Activated CD4-positive, alpha-beta T cell treated with anti-CD3 and anti-CD28 coated beads for 48 hours (primary cell): ENCODE measurements at regions not wholly inside any gene's neighbourhood (a gene's known extent, or its start where the extent isn't known, plus 50 kb on each side); places are given as distances from the start of the nearest gene placed in this dataset.
"Not testable (repeated sequence)": the region's sequence is repeated elsewhere in the genome, so short reads cannot be mapped to it uniquely, and the experiment has no call there.

Experiments used
- DNase-seq: peaks from one replicate; pipeline ENCODE4 v3.0.0-alpha.2; 2020

GRCh38 chr3:3309887-3310286 is 130.4 kb upstream of the CRBN start:
- no peak for DNase-seq

- DNase-seq, result no peak
Measured at GRCh38 chr3:3308809-3309208, 129.3 kb upstream of the CRBN start.

DNA sequence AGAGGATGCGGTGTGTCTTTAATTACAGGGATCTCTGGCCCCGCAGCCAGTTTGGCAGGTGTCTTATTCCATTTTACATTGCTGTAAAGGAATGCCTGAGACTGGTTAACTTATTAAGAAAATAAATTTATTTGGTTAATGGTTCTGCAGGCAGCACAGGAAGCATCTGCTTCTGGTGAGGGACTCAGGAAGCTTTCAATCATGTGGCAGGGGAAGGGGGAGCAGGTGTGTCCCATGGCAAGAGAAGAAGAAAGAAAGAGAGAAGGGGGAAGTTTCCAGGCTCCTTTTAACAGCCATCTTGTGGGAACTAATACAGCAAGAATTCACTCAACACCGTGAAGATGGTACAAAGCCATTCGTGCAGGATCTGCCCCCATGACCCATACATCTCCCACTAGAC is 128.0 kb upstream of the CRBN start:
- no peak for DNase-seq

GRCh38 chr3:3305841-3306240 is 126.3 kb upstream of the CRBN start:
- no peak for DNase-seq

DNA sequence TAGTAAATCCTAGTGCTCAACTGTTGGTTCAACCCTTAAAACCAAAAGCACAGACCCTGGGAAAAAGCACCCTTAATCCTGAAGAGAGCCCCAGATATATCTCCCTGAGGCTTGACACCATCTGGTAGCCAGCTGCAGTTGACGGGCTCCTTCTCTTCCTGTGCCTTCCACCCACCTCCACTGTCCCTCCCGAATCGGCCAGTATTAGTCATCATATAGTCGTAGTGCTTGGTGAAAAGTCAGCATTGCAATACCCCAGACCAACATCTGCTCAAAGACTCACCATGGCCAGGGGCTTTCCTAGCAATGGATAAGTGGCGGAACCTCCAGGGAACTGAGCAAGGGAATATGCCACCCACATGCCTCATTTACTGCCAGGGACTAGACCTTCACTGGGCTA is 125.6 kb upstream of the CRBN start:
- no peak for DNase-seq

- DNase-seq, result no peak
Measured at GRCh38 chr3:3303636-3304035, 124.1 kb upstream of the CRBN start.

GRCh38 chr3:3302964-3303363 is 123.5 kb upstream of the CRBN start:
- DNase-seq, result no peak

- DNase-seq, result no peak
Measured at GRCh38 chr3:3301476-3301875, 122.0 kb upstream of the CRBN start.

- DNase-seq, result no peak
Measured at GRCh38 chr3:3296979-3297381, 117.5 kb upstream of the CRBN start.

GRCh38 chr3:3295586-3295985 is 116.1 kb upstream of the CRBN start:
- no peak for DNase-seq

DNA sequence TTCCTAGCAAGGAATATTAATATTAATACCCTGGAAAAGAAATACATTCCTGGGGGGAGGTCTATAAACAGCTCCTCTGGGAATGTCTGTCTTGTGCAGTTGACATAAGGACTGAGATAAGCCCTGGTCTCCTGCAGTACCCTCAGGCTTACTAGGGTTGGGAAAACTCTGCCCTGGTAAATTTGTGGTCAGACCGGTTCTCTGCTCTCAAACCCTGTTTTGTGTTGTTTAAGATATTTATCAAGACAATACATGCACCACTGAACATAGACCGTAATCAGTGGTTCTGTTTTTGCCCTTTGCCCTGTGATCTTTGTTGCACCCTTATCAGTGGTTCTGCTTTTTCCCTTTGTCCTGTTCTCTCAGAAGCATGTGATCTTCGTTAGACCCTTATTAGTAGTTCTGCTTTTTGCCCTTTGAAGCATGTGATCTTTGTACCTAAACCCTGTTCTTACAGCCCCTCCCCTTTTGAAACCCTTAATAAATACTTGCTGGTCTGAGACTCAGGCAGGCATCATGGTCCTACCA is 112.3 kb upstream of the CRBN start:
- not testable (repeated sequence) for DNase-seq

- no peak for DNase-seq
Measured at GRCh38 chr3:3288255-3288654, 108.8 kb upstream of the CRBN start.

DNA sequence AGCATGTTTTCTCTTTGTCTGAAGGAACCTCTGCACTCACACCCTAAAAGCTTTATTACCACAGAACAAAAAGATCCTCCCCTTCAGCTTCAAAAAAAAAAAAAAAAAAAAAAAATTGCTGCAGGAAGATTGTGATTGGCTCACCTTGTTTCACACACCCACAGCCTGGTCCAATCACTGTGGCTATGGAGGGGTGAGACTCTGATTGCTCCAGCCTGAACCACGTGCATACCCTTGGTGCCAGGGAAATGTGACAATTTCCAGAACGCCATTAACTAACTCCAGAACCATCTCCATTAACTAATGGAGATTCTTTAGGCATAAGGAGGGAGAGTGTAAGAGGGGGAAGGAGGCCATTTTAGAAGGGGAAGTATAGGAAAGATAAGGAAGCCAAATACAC is 106.5 kb upstream of the CRBN start:
- no peak for DNase-seq

DNA sequence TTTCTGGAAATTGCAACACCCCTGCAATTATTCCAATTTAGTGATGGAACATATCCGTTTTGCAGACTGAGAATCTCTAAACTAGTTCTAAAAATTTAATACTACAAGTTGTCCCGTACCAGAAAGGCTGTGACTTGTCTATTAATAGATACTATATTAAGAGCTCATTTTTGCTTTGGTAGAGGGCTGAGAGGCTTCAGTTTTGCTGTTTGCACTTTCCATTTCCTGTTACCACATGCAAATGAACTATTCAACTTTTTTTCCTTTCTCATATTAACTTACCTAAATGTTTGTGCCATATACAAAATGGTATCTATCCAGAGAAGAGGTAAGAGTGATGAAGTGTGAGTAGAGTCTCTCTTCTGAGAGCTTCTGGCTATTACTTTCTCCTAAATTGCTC is 101.5 kb upstream of the CRBN start:
- DNase-seq, result no peak

DNA sequence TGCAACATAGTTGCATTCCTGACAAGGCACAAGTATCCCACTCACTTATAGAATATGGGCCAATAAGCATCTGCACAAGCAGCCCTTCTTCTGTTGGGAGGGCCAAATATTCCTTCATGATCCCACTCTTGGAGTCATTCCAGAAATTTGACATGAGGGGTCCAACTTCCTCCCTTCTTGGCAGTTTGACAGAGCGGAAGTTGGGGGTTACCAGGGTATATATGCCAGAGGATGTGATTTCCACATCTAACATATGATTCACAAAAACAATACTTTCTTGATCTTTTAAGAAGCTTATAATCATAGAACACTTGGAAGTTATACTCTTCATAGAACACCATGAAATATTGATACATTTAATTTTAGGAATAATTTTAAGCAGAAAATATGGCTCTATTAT is 100.9 kb upstream of the CRBN start:
- DNase-seq, result no peak

GRCh38 chr3:3278073-3278472 is 98.6 kb upstream of the CRBN start:
- no peak for DNase-seq

DNA sequence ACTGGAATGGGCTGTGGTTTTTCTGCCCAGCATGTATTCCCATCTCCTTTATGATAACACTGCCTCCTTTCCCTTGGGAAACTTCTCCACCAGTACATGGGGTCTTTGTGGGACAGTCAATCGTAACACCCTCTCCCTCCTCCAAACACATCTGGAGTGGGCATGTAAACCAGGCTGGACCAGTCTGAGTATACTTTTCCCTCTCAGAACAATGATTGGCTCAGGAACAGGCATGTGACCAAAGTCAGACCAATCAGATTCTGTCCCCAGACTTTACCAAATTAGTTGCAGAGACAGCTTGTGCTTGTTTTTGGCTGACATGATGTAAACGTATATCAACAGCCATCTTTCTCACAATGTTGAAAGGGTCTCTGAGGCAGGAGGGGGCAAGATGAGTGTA is 97.1 kb upstream of the CRBN start:
- DNase-seq, result no peak

GRCh38 chr3:3264796-3265195 is 85.3 kb upstream of the CRBN start:
- no peak for DNase-seq

DNA sequence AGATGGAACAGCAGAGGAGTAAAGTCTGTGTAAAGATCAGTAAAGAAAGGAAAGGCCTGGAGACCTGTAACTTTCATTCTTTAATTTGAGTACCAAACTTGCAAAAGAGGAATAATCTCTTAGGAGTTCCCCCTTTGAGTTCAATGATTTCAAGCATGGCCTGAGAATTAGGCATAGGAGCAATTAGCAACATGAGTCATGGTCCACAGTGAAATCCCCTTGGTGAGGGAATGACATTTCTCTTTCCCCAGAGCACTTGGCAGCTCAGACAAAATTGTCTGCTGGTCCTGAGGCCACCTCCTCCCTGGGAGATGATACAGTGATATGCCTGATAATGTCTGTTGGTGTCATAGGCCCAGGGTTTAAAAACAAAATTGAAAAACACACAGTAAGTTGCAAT is 81.4 kb upstream of the CRBN start:
- DNase-seq, result no peak

DNA sequence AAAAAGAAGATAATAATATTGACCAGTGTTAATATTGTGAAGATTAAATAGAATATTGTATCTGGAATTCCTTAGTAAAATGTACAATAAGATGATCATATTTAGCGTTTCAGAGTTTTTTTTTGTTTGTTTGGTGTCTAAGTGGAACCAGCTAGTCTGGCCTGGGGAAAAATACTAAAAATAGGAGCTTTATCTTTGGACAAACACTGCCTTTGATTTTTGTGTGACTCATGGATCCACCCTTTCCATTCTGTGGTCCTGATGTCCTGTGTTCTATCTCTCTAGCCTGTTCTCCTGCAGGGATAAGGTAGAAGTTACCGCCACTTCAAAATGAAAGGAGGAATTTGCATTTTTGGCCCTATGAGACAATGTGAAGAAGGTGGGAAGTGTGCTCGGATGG is 79.7 kb upstream of the CRBN start:
- no peak for DNase-seq

DNA sequence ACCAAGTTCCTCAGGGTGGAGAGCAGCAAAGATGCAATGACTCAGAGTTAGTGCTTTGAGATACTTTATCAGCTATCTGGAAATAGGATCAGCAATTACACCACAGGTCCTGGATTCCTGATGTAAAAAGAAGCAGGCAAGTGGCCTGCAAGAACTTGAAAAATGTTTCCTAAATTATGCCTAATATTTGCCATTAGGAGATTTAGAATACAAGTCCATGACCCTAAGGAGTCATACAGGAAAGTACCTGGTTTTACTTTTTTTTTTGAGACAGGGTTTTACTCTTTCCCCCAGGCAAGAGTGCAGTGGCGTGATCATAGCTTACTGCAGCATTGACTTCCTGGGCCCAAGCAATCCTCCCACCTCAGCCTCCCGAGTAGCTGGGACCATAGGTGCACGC is 78.8 kb upstream of the CRBN start:
- no peak for DNase-seq

DNA sequence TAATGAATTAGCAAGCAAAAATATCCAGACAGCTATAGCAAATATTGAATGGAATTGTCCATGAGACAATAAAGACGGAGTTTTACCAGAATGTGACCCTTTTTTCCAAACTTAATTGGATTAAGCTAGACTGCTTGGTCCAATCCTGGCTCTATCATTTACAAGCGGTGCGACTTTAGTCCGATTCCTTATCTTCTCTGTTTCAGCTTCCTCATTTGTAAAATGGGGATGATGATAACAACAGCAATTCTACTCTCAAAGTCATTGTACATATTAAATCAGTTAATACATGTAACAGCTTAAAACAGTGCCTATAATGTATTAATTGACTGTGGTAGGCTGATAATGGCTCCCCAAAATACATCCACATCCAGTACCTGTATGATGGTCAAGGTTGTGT is 62.1 kb upstream of the CRBN start:
- no peak for DNase-seq

- DNase-seq, result no peak
Measured at GRCh38 chr3:3240986-3241385, 61.5 kb upstream of the CRBN start.

GRCh38 chr3:3237979-3238378 is 58.5 kb upstream of the CRBN start:
- DNase-seq, result no peak

GRCh38 chr3:3232251-3232650 is 52.8 kb upstream of the CRBN start:
- DNase-seq, result no peak
